OCI-LY3 (cell line): ENCODE measurements at regions not wholly inside any gene's neighbourhood (a gene's known extent, or its start where the extent isn't known, plus 50 kb on each side); places are given as distances from the start of the nearest gene placed in this dataset.

Experiments used
- CTCF ChIP-seq: fragments of 200-600, 300-600 bp; sonication (generic); IDR thresholded peaks from 2 replicates; pipeline ENCODE4 v1.5.1; 2014; ENCODE audit warnings: antibody characterized with exemption, low read length, low read depth
- EZH2phosphoT487 ChIP-seq: fragments of 200-600 bp; shearing (Covaris generic); IDR thresholded peaks from 2 replicates; pipeline ENCODE4 v1.6.1; 2018; ENCODE audit warnings: antibody characterized with exemption, mixed run types, low read depth

GRCh38 chr5:97657239-97657638 lies 474.2 kb upstream of the RIOK2 start:
- TF ChIP-seq CTCF (no peak), EZH2phosphoT487 (no peak)
